Aorta (tissue), 5 donors: ENCODE measurements at regions not wholly inside any gene's neighbourhood (a gene's known extent, or its start where the extent isn't known, plus 50 kb on each side); places are given as distances from the start of the nearest gene placed in this dataset.
A peak's percentile ranks its signal among the peaks of the same experiment; 100 is the strongest.

Experiments used
- ATAC-seq: fragments of 200-7000 bp; cut with Tn5 transposase; one replicate; pipeline ENCODE4 v1.9.1; 2022; ENCODE audit warnings: moderate library complexity; ENCODE audit not compliant: low FRiP score
- DNase-seq, 2 donors: peaks; one replicate each; pipeline ENCODE4 v3.0.0-alpha.2; 2020
- H3K27ac ChIP-seq, 2 donors: one replicate each; pipeline ENCODE4 v1.5.1; 2013; ENCODE audit warnings: low read length in 2 of 2, mild to moderate bottlenecking in 2 of 2, moderate library complexity in 2 of 2, control low read depth in 1 of 2, inconsistent platforms in 1 of 2, low read depth in 1 of 2
- H3K27me3 ChIP-seq, 2 donors: one replicate each; pipeline ENCODE4 v1.6.1; 2013; ENCODE audit warnings: control low read depth in 1 of 2, low read length in 1 of 2, mild to moderate bottlenecking in 1 of 2, moderate library complexity in 1 of 2; ENCODE audit not compliant: insufficient read depth in 2 of 2, control insufficient read depth in 1 of 2
- H3K36me3 ChIP-seq, 2 donors: one replicate each; pipeline ENCODE4 v1.6.1; 2013; ENCODE audit warnings: control low read depth in 1 of 2, low read length in 1 of 2, mild to moderate bottlenecking in 1 of 2; ENCODE audit not compliant: insufficient read depth in 2 of 2, control insufficient read depth in 1 of 2
- H3K4me1 ChIP-seq, 2 donors: one replicate each; pipeline ENCODE4 v1.6.1; 2013; ENCODE audit warnings: low read length in 2 of 2, control low read depth in 1 of 2, mild to moderate bottlenecking in 1 of 2, moderate library complexity in 1 of 2; ENCODE audit not compliant: insufficient read depth in 2 of 2, control insufficient read depth in 1 of 2
- H3K4me3 ChIP-seq, 2 donors: one replicate each; pipeline ENCODE4 v1.5.1; 2013; ENCODE audit warnings: low read length in 2 of 2, control low read depth in 1 of 2, mild to moderate bottlenecking in 1 of 2
- H3K9me3 ChIP-seq: one replicate; pipeline ENCODE4 v1.6.1; 2013; ENCODE audit warnings: mild to moderate bottlenecking, low read length; ENCODE audit not compliant: control insufficient read depth
- WGBS, 2 donors: extraction: QIAGEN DNeasy Blood & Tissue Kit; methylation state at CpG; one replicate each; pipeline ENCODE4 v1.1.7; 2013; 5-methylcytosine and 5-hydroxymethylcytosine counted together
- intact Hi-C, 2 donors: fragments of 100-400 bp; cut with DNase I; formaldehyde crosslinking; loops; one replicate each; pipeline versions ENCODE4 v1.14.2 to v1.15.0; 2022
- donor health status: healthy with polysubstance abuse.
- donor health status: Bipolar disorder and iron deficiency.
- donor health status: DM: no; HTN: no; CAD: no.
- donor health status: DM: no; HTN: no; CAD: no.
- donor health status: DM: yes; HTN: yes; CAD: no.

DNA sequence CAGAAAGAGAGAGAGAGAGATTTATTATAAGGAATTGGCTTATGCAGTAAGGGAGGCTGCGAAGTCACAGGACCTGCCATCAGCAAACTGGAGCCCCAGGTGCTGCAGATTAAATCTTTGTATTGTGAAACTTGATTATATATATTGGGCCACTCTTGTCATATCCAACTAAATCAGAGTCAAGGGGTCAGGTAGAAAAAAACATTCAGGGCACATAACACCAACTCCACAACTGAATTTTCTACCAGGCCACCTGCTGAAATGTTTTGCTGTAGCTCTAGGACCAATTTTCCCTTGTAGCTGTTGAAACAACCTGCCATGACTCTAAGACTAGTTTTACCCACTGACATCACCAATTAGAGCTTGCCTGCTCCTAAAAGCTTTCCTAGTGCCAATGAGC is 1240.8 kb downstream of the SLC16A7 start:
- H3K4me3 ChIP-seq = no peak overlapping the region
- H3K9me3 ChIP-seq = no peaks in the 10 kb centered on the region
- no peak for DNase-seq
- ATAC-seq = no peak
- 92 to 97% methylated on average over 1 of the region's 1 CpG for WGBS, 2 donors
- no peaks in the 10 kb centered on the region for H3K4me1 ChIP-seq
- no peaks in the 10 kb centered on the region for H3K27me3 ChIP-seq
- intact Hi-C loops = no loop called here
- H3K27ac ChIP-seq = no peak overlapping the region
- no peaks in the 10 kb centered on the region for H3K36me3 ChIP-seq

DNA sequence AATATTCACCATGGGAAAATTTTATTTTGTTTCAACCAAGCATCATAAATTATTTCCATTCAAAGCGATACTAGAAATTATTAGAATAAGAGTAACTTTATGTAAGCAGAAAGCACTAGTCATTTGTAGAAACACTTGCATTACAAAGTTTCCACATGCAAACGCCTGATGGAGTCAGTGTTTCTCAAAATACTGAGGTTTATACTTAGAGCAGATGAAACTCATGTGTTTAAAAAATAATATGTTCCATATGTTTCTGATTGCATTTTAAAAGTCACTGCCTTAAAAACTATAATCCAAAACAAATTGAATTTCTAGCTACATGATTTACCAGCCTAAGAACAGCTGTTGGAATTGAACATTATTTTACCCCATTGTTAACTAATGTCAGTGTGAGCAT is 1246.4 kb downstream of the SLC16A7 start:
- intact Hi-C loops = no loop called here
- H3K9me3 ChIP-seq = no peaks in the 10 kb centered on the region
- DNase-seq (no peak), ATAC-seq (no peak)
- 27 to 30% methylated on average over 2 of the region's 2 CpGs for WGBS, 2 donors
- H3K27ac ChIP-seq = no peak overlapping the region
- no peaks in the 10 kb centered on the region for H3K4me1 ChIP-seq
- H3K4me3 ChIP-seq = no peak overlapping the region
- H3K36me3 ChIP-seq = no peaks in the 10 kb centered on the region
- H3K27me3 ChIP-seq = no peaks in the 10 kb centered on the region

DNA sequence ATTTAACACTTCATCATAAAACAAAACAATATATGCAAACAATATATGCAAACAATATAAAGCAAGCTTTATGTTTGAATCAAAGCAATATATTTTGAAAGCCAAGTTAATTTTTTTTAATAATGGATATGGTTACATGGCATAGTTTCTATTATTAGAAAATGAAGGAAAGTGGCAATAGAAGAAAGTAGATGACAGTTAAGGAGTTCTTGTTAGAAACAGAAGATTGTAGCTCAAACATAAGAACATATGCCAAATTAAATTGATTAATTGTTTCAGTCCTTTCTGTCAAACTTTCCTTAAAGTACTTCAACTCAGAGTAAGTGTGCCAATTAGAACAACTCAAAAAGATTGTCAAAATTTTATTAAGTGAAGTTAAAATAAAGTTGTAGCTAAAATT is 1248.3 kb downstream of the SLC16A7 start:
- H3K27me3 ChIP-seq = no peaks in the 10 kb centered on the region
- intact Hi-C loops = no loop called here
- no peaks in the 10 kb centered on the region for H3K36me3 ChIP-seq
- H3K4me1 ChIP-seq = no peaks in the 10 kb centered on the region
- DNase-seq (no peak), ATAC-seq (no peak)
- H3K27ac ChIP-seq = no peak overlapping the region
- no peak overlapping the region for H3K4me3 ChIP-seq
- H3K9me3 ChIP-seq = no peaks in the 10 kb centered on the region

DNA sequence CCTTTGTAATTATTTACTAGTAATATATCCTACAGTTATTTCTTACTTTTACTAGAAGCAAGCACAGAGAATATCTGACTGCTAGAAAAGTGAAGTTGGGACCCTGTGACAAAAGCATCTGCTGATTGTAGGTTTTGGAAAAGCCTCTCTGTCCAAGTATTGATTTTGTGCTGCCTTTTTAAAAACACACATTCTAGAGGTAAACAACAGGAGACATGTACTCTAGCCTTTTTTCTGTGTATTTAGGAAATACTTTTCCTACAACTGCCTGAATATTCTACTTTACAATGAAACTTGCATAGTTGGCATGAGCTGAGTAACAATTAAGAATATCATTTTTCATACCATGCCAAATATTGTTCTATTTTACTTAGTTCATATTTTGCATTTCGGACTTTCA is 1249.0 kb downstream of the SLC16A7 start:
- intact Hi-C loops = no loop called here
- H3K9me3 ChIP-seq = no peaks in the 10 kb centered on the region
- H3K4me3 ChIP-seq = no peak overlapping the region
- DNase-seq (no peak), ATAC-seq (no peak)
- H3K27ac ChIP-seq = no peak overlapping the region
- H3K27me3 ChIP-seq = no peaks in the 10 kb centered on the region
- H3K4me1 ChIP-seq = no peaks in the 10 kb centered on the region
- H3K36me3 ChIP-seq = no peaks in the 10 kb centered on the region
- WGBS, 2 donors = 54 to 76% methylated on average over 1 of the region's 1 CpG

DNA sequence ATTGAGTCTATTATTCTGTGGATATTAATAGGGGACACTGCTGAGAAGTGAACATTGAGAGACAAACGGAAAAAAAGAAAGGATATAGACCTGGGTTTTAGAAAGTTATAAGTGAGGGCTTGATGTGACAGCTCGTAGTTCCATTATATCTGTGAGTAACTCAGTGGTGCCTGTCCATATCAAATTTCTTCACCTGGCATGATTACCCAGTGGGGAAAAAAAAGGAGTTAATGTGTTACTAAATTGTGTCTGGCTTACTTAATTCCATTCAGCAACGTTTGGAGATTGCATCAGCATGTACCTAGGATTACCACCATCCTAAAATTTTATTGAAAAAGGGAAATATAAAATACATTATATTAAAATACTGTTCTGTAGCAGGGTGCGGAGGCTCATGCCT is 1249.9 kb downstream of the SLC16A7 start:
- Histone ChIP-seq H3K9me3 (no peaks in the 10 kb centered on the region), H3K27ac (no peak overlapping the region), H3K4me3 (no peak overlapping the region), H3K4me1 (no peaks in the 10 kb centered on the region), H3K36me3 (no peaks in the 10 kb centered on the region), H3K27me3 (no peaks in the 10 kb centered on the region)
- 79 to 80% methylated on average over 4 of the region's 4 CpGs for WGBS, 2 donors
- intact Hi-C loops = no loop called here
- DNase-seq = no peak
- ATAC-seq = no peak

DNA sequence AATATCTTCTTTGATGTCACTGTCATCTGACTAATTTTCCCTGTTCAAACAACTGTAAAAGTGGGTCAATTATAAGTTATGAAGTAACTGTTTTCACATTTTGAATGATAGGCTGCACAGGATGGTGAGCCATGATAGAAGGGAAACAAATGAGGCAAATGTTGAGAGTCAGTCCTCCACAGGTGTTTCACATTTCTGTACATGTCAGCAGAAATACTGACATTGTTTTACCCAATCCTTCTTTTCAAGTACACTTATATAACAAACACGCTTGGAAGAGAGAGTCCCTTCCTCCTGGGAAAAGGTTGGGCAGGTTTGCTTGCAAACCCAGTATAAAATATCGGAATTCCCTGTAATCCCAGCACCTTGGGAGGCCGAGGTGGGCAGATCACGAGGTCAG is 1251.5 kb downstream of the SLC16A7 start:
- ATAC-seq (no peak), DNase-seq (no peak)
- Histone ChIP-seq H3K36me3 (no peaks in the 10 kb centered on the region), H3K9me3 (no peaks in the 10 kb centered on the region), H3K4me3 (no peak overlapping the region), H3K27ac (no peak overlapping the region), H3K4me1 (no peaks in the 10 kb centered on the region), H3K27me3 (no peaks in the 10 kb centered on the region)
- 86 to 87% methylated on average over 4 of the region's 4 CpGs for WGBS, 2 donors
- intact Hi-C loops = no loop called here

DNA sequence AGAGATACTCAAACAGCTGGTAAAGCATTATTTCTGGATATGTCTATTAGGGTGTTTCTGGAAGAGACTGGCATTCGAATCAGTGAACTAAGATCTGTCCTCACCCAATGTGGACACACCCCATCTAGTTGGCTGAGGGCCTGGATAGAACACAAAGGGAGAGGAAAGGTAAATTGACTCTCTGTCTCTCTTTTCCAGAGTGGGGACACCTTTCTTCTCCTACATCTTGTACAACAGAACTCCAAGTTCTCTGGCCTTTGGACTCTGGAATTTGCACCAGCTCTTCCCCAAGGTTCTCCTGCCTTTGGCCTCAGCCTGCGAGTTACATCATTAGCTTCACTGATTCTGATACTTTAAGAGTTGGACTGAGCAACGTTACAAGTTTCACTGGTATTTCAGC is 1253.9 kb downstream of the SLC16A7 start:
- WGBS, 2 donors = 69 to 71% methylated on average over 3 of the region's 3 CpGs
- Histone ChIP-seq H3K27ac (no peak overlapping the region), H3K4me3 (no peak overlapping the region), H3K9me3 (no peaks in the 10 kb centered on the region), H3K4me1 (no peaks in the 10 kb centered on the region), H3K36me3 (no peaks in the 10 kb centered on the region), H3K27me3 (no peaks in the 10 kb centered on the region)
- ATAC-seq = peak; percentile 48
- intact Hi-C loops = no loop called here
- no peak for DNase-seq

DNA sequence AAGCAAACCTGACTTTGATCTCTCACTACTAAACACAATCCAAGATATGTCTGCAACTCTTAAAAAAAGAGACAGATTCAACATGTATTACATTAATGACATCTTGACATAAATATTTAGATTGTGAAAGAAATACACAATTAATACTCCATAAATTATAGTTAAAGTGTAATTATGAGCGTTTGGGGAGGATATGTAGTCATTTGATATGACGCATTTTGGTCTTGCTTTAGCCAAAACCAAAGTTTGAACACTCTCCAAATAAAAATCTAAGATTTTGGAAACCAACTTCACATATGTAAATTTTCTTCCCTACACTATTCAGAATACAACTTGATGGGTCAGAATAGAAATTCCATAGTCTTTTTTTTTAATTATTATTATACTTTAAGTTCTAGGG is 1257.6 kb downstream of the SLC16A7 start:
- H3K4me1 ChIP-seq = no peaks in the 10 kb centered on the region
- intact Hi-C loops = no loop called here
- no peaks in the 10 kb centered on the region for H3K27me3 ChIP-seq
- no peak overlapping the region for H3K4me3 ChIP-seq
- H3K27ac ChIP-seq = no peak overlapping the region
- no peak for ATAC-seq
- 64 to 68% methylated on average over 2 of the region's 2 CpGs for WGBS, 2 donors
- DNase-seq = no peak
- H3K36me3 ChIP-seq = no peaks in the 10 kb centered on the region
- no peaks in the 10 kb centered on the region for H3K9me3 ChIP-seq

DNA sequence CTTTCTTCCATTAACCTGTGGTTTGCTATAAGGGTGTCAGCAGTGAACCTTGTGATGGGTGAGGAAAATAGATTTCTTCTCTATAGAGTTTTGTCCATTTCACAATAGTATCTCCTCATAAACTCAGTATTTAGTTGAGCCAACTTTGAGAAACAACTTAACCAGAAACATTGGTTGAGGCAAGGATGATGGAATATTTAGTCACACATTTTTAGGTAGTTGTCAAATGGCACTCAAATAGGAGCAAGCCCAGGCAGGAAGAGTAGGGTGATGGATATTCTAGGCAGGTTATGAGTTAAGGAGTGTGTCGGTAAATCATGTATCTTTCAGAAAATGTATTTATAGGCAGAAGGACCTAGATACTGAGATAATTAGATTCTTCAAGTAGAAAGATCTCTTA is 1267.6 kb downstream of the SLC16A7 start:
- DNase-seq (no peak), ATAC-seq (no peak)
- no peak overlapping the region for H3K4me3 ChIP-seq
- H3K36me3 ChIP-seq = no peaks in the 10 kb centered on the region
- no peaks in the 10 kb centered on the region for H3K27me3 ChIP-seq
- H3K9me3 ChIP-seq = no peaks in the 10 kb centered on the region
- 95 to 100% methylated on average over 1 of the region's 1 CpG for WGBS, 2 donors
- intact Hi-C loops = no loop called here
- no peaks in the 10 kb centered on the region for H3K4me1 ChIP-seq
- H3K27ac ChIP-seq = no peak overlapping the region

DNA sequence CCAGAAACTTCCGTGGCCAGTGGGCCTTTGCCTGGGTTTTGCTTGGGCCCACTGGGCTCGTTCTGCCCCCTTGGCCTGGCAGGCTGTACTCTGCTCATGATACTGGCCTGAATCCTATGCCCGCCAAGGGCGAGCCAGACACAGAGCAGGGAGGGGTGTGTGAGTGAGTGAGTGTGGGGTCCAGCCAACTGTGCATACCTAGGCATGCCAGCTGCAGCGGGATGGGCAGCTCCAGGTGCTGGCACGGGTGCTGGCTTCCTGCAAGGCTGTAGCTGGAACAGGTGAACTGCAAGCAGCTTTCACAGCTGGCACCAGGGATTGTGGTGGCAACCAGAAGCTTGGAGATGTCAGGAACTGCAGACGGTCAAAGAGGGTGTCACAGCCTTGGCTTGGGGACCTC is 1276.4 kb downstream of the SLC16A7 start:
- H3K4me1 ChIP-seq = no peaks in the 10 kb centered on the region
- H3K27me3 ChIP-seq = no peaks in the 10 kb centered on the region
- DNase-seq (no peak), ATAC-seq (no peak)
- H3K4me3 ChIP-seq = no peak overlapping the region
- no peaks in the 10 kb centered on the region for H3K9me3 ChIP-seq
- H3K27ac ChIP-seq = no peak overlapping the region
- 70 to 89% methylated on average over 7 of the region's 7 CpGs for WGBS, 2 donors
- intact Hi-C loops = no loop called here
- H3K36me3 ChIP-seq = no peaks in the 10 kb centered on the region
